A549 (cell line): ENCODE measurements at regions not wholly inside any gene's neighbourhood (a gene's known extent, or its start where the extent isn't known, plus 50 kb on each side); places are given as distances from the start of the nearest gene placed in this dataset.

Experiments
- ATAC-seq, 2 experiments: fragments of 200-7000 bp in 1 of 2; fragments of >200 bp in 1 of 2; cut with Nextera tagmentation in 1 of 2; cut with Tn5 transposase in 1 of 2; 3 replicates each; pipeline versions ENCODE4 v1.8.0 to v1.9.1; 2018 to 2020; ENCODE audit warnings: mild to moderate bottlenecking in 1 of 2, moderate library complexity in 1 of 2
- CTCF ChIA-PET: fragments of 300-600 bp; sonication (Branson Sonifier 250); formaldehyde crosslinking; extraction: SDS; loops from one replicate; lab custom pipeline; 2021; ENCODE audit warnings: antibody characterized with exemption, inconsistent platforms; lab: Yijun Ruan, JAX
- POLR2A ChIA-PET: fragments of 350-600 bp; formaldehyde crosslinking; extraction: SDS; loops from one replicate; lab custom pipeline; 2021; ENCODE audit warnings: antibody characterized with exemption, inconsistent platforms; lab: Yijun Ruan, JAX
- DNase-seq, 2 experiments: peaks; one replicate each; pipeline versions ENCODE4 v3.0.0 to v3.0.0-alpha.2; 2011 to 2016; ENCODE audit warnings: low read depth in 1 of 2, low spot score in 1 of 2
- FAIRE-seq: peaks from 2 replicates; lab custom pipeline; 2011; peaks lifted over from hg19 to GRCh38; lab: Jason Lieb, UNC
- H3K27ac ChIP-seq, 2 experiments: fragments of >200 bp; sonication (Bioruptor Twin); formaldehyde crosslinking; 3 replicates each; pipeline ENCODE4 v1.5.1; 2016 to 2017
- H3K4me1 ChIP-seq: fragments of >200 bp; sonication (Bioruptor Twin); formaldehyde crosslinking; 3 replicates; pipeline ENCODE4 v1.6.1; 2016
- H3K4me2 ChIP-seq: fragments of >200 bp; sonication (Bioruptor Twin); formaldehyde crosslinking; 3 replicates; pipeline ENCODE4 v1.6.1; 2016
- H3K4me3 ChIP-seq: fragments of >200 bp; sonication (Bioruptor Twin); formaldehyde crosslinking; 3 replicates; pipeline ENCODE4 v1.5.1; 2016
- H3K9me3 ChIP-seq: fragments of >200 bp; sonication (Bioruptor Twin); formaldehyde crosslinking; 3 replicates; pipeline ENCODE4 v1.6.1; 2016
- BHLHE40 ChIP-seq: IDR thresholded peaks from 2 replicates; pipeline ENCODE4 v1.6.1; 2012; ENCODE audit warnings: low read depth, low read length, inconsistent platforms
- CBX2 ChIP-seq: fragments of 200-600 bp; sonication (generic); IDR thresholded peaks from 2 replicates; pipeline ENCODE4 v1.6.1; 2016; ENCODE audit warnings: low read depth, mild to moderate bottlenecking, borderline replicate concordance
- CBX8 ChIP-seq: fragments of 200-600 bp; sonication (generic); IDR thresholded peaks from 2 replicates; pipeline ENCODE4 v1.6.1; 2016
- CHD2 ChIP-seq: fragments of 150-350 bp; IDR thresholded peaks from 2 replicates; pipeline ENCODE4 v1.6.1; 2014; ENCODE audit warnings: low read length; ENCODE audit not compliant: partially characterized antibody
- EHF ChIP-seq: fragments of 250-450 bp; sonication (Bioruptor Pico); IDR thresholded peaks from 2 replicates; pipeline ENCODE4 v1.5.0; 2020; ENCODE audit warnings: mild to moderate bottlenecking
- FOSL2 ChIP-seq, 2 experiments: fragments of 450-650 bp in 1 of 2; fragments of >200 bp in 1 of 2; sonication (Bioruptor Twin) in 1 of 2; formaldehyde crosslinking; IDR thresholded peaks; 2 replicates each; pipeline versions ENCODE4 v1.5.0 to v1.6.1; 2016 to 2020; ENCODE audit warnings: mild to moderate bottlenecking in 1 of 2, moderate library complexity in 1 of 2
- FOXS1 ChIP-seq: fragments of 250-450 bp; sonication (Bioruptor Pico); IDR thresholded peaks from 2 replicates; pipeline ENCODE4 v1.5.0; 2020; ENCODE audit warnings: mild to moderate bottlenecking, moderate library complexity
- HOXB13 ChIP-seq: fragments of 250-450 bp; sonication (Bioruptor Pico); IDR thresholded peaks from 2 replicates; pipeline ENCODE4 v1.5.0; 2020; ENCODE audit warnings: low read depth, mild to moderate bottlenecking, moderate library complexity
- HOXB5 ChIP-seq: fragments of 250-450 bp; sonication (Bioruptor Pico); IDR thresholded peaks from 2 replicates; pipeline ENCODE4 v1.5.0; 2020; ENCODE audit warnings: mild to moderate bottlenecking, moderate library complexity
- JUN ChIP-seq, 2 experiments: fragments of >200 bp; sonication (Bioruptor Twin); formaldehyde crosslinking; IDR thresholded peaks; 2 replicates in 1 of 2; 3 replicates in 1 of 2; pipeline ENCODE4 v1.6.1; 2016 to 2017
- MAFK ChIP-seq: fragments of 450-650 bp; IDR thresholded peaks from 2 replicates; pipeline ENCODE4 v1.6.1; 2014; ENCODE audit not compliant: partially characterized antibody
- MYC ChIP-seq: IDR thresholded peaks from 2 replicates; pipeline ENCODE4 v1.6.1; 2012; ENCODE audit warnings: mild to moderate bottlenecking, inconsistent platforms, low read length, improper control_type of control experiment, borderline replicate concordance
- NFE2L2 ChIP-seq: fragments of 150-350 bp; conservative IDR thresholded peaks from 2 replicates; pipeline ENCODE4 v1.6.1; 2014; ENCODE audit warnings: low read length
- NPAS2 ChIP-seq: fragments of 250-450 bp; sonication (Bioruptor Pico); IDR thresholded peaks from 2 replicates; pipeline ENCODE4 v1.8.0; 2022; ENCODE audit warnings: mild to moderate bottlenecking, moderate library complexity, borderline replicate concordance
- NR3C1 ChIP-seq: fragments of >200 bp; sonication (Bioruptor Twin); formaldehyde crosslinking; IDR thresholded peaks from 3 replicates; pipeline ENCODE4 v1.6.1; 2017
- PHF8 ChIP-seq: fragments of 200-600 bp; sonication (generic); IDR thresholded peaks from 2 replicates; pipeline ENCODE4 v1.6.1; 2016; ENCODE audit warnings: low read depth, mild to moderate bottlenecking, antibody characterized with exemption, moderate library complexity, borderline replicate concordance
- ZNF302 ChIP-seq: fragments of 250-450 bp; sonication (Bioruptor Pico); IDR thresholded peaks from 2 replicates; pipeline ENCODE4 v1.9.0; 2021; ENCODE audit warnings: inconsistent platforms, mild to moderate bottlenecking, moderate library complexity
- WGBS: methylation state at CpG from one replicate; pipeline ENCODE4 v1.1.6; 2017; ENCODE audit errors: missing lambda C conversion rate; 5-methylcytosine and 5-hydroxymethylcytosine counted together
- TF ChIP-seq, protein P1 (sequence below): fragments of 200-600 bp; sonication (generic); IDR thresholded peaks from 2 replicates; pipeline ENCODE4 v1.6.1; 2016; ENCODE audit warnings: antibody characterized with exemption, mild to moderate bottlenecking, moderate library complexity
- TF ChIP-seq, protein P2 (sequence below): fragments of 250-450 bp; sonication (Bioruptor Pico); IDR thresholded peaks from 2 replicates; pipeline ENCODE4 v1.5.0; 2021; ENCODE audit warnings: mild to moderate bottlenecking, moderate library complexity, borderline replicate concordance
- TF ChIP-seq, protein P3 (sequence below): fragments of 250-450 bp; sonication (Bioruptor Pico); IDR thresholded peaks from 2 replicates; pipeline ENCODE4 v1.5.0; 2020; ENCODE audit warnings: low read depth, mild to moderate bottlenecking, moderate library complexity
- TF ChIP-seq, protein P4 (sequence below): IDR thresholded peaks from 2 replicates; pipeline ENCODE4 v1.6.1; 2012
- TF ChIP-seq, protein P5 (sequence below): fragments of 450-650 bp; IDR thresholded peaks from 2 replicates; pipeline ENCODE4 v1.6.1; 2014; ENCODE audit warnings: antibody characterized with exemption
- TF ChIP-seq, protein P6 (sequence below): fragments of >200 bp; sonication (Bioruptor Twin); formaldehyde crosslinking; IDR thresholded peaks from 3 replicates; pipeline ENCODE4 v1.6.1; 2016

DNA sequence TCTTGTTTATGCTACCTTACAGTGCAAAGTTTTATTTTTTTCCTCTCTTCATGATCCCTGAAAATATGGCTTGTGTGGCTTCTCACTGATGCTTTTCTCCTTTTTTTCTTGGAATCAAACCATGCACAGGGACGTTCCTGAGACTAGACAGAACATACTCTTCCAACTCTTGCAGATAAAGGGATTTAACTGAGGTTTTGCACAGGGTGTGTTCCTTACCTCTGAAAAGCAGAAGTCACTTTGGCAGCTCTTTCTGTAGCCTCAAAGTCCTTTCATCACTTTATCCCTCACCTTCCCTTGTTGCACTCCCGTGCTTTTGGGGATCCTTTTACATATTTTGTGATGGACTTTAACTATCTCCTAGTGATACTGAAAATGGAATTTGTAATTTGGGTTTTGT is 300.1 kb downstream of the SPRY1 start:
- TF ChIP-seq MYC = no peak
- TF ChIP-seq, all 56 proteins: peak for 0
- no peak for ATAC-seq
- no peak for DNase-seq
- ChIA-PET CTCF (no interaction called here), POLR2A (no interaction called here)
- WGBS = 3% methylated on average over 2 of the region's 2 CpGs
- no peak overlapping the region for H3K4me3 ChIP-seq
- H3K4me1 ChIP-seq = no peaks in the 10 kb centered on the region
- H3K4me2 ChIP-seq = no peak overlapping the region
- H3K27ac ChIP-seq = no peak overlapping the region
- no peak for FAIRE-seq
- H3K9me3 ChIP-seq = no peaks in the 10 kb centered on the region

DNA sequence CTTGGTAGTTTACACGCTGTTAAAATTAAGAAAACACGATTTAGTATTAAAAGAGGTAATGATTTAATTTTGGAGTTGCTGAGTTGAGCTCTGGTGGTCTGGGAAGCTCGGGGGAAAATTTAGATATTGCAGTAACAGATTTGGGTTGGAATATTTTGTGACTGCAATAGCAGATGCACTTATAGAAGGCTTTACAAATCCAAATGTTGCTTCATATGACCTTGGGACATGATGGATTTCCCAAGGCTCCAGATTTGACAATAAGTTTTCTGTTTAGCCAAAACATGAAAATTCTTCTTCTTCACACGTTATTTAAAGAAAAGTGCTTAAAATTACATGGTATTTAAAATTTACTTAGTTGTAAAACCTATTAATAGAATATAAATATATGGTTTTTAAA is 302.0 kb downstream of the SPRY1 start:
- POLR2A ChIA-PET = no interaction called here
- Histone ChIP-seq H3K4me2 (no peak overlapping the region), H3K4me1 (no peaks in the 10 kb centered on the region), H3K9me3 (no peaks in the 10 kb centered on the region), H3K4me3 (no peak overlapping the region), H3K27ac (no peak overlapping the region)
- DNase-seq (no peak), FAIRE-seq (no peak), ATAC-seq (no peak)
- TF ChIP-seq FOXS1 (CRISPR knock-in tag) (no peak), CHD2 (no peak), JUN (IDR thresholded peaks at IDR 0.05) (no peak), BHLHE40 (no peak), HOXB5 (no peak), CBX8 (no peak), NR3C1 (no peak)
- TF ChIP-seq, protein P1, sequence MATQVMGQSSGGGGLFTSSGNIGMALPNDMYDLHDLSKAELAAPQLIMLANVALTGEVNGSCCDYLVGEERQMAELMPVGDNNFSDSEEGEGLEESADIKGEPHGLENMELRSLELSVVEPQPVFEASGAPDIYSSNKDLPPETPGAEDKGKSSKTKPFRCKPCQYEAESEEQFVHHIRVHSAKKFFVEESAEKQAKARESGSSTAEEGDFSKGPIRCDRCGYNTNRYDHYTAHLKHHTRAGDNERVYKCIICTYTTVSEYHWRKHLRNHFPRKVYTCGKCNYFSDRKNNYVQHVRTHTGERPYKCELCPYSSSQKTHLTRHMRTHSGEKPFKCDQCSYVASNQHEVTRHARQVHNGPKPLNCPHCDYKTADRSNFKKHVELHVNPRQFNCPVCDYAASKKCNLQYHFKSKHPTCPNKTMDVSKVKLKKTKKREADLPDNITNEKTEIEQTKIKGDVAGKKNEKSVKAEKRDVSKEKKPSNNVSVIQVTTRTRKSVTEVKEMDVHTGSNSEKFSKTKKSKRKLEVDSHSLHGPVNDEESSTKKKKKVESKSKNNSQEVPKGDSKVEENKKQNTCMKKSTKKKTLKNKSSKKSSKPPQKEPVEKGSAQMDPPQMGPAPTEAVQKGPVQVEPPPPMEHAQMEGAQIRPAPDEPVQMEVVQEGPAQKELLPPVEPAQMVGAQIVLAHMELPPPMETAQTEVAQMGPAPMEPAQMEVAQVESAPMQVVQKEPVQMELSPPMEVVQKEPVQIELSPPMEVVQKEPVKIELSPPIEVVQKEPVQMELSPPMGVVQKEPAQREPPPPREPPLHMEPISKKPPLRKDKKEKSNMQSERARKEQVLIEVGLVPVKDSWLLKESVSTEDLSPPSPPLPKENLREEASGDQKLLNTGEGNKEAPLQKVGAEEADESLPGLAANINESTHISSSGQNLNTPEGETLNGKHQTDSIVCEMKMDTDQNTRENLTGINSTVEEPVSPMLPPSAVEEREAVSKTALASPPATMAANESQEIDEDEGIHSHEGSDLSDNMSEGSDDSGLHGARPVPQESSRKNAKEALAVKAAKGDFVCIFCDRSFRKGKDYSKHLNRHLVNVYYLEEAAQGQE = no peak
- TF ChIP-seq, protein P2, sequence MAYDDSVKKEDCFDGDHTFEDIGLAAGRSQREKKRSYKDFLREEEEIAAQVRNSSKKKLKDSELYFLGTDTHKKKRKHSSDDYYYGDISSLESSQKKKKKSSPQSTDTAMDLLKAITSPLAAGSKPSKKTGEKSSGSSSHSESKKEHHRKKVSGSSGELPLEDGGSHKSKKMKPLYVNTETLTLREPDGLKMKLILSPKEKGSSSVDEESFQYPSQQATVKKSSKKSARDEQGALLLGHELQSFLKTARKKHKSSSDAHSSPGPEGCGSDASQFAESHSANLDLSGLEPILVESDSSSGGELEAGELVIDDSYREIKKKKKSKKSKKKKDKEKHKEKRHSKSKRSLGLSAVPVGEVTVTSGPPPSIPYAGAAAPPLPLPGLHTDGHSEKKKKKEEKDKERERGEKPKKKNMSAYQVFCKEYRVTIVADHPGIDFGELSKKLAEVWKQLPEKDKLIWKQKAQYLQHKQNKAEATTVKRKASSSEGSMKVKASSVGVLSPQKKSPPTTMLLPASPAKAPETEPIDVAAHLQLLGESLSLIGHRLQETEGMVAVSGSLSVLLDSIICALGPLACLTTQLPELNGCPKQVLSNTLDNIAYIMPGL (CRISPR knock-in tag) = no peak
- WGBS = 55% methylated on average over 4 of the region's 4 CpGs
- CTCF ChIA-PET = no interaction called here

DNA sequence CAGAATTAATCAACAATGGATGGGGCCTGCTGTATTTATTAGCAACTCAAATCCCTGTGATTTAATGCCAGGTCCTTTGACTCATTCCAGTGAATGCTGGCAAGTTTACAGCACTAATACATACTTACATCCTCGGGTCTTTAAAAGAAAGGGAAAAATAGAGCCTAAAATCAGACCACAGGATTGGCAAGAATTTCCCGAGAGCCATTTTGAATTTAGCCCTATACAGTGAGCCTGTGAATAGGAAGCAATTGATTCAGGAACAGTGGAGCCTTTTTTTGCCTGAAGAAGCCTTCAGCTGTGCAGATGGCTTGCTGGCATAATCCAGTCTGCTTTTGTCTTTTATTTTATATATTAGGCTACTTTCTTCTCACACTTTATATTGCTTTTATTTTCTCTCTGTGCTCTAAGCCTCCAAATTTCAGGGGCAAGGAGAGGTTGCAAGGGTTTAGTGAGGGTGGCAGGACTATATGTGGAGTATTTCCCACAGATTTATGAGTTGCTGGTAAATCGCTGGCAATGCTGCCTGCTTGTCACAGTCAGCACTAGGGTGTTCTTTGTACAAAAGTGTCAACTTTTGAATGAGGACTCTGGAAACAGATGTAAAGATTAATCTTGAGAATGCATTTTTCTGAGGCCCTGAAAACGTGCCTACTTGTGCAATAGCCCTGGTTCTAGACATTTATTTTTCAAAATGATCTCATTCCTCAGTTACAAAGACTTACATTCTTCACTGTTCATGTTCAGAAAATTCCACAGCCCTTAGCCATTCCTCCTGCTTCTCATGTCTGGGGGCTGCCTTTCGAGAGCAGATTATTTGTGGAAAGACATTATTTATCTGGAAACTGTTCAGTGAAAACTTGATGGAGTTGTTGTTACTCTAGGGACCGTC is 303.5 kb downstream of the SPRY1 start:
- H3K4me3 ChIP-seq = no peak overlapping the region
- H3K27ac ChIP-seq = no peak overlapping the region
- FAIRE-seq (no peak), DNase-seq (no peak), ATAC-seq (no peak)
- 43% methylated on average over 6 of the region's 6 CpGs for WGBS
- H3K4me1 ChIP-seq = no peaks in the 10 kb centered on the region
- ChIA-PET CTCF (no interaction called here), POLR2A (no interaction called here)
- H3K4me2 ChIP-seq = no peak overlapping the region
- H3K9me3 ChIP-seq = no peaks in the 10 kb centered on the region
- TF ChIP-seq HOXB13 (CRISPR knock-in tag) = no peak
- no peak for TF ChIP-seq MAFK
- no peak for TF ChIP-seq NPAS2 (CRISPR knock-in tag)
- no peak for TF ChIP-seq CBX2
- TF ChIP-seq ZNF302 (CRISPR knock-in tag) = no peak
- TF ChIP-seq, protein P3, sequence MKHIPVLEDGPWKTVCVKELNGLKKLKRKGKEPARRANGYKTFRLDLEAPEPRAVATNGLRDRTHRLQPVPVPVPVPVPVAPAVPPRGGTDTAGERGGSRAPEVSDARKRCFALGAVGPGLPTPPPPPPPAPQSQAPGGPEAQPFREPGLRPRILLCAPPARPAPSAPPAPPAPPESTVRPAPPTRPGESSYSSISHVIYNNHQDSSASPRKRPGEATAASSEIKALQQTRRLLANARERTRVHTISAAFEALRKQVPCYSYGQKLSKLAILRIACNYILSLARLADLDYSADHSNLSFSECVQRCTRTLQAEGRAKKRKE (CRISPR knock-in tag) = no peak
- TF ChIP-seq EHF = no peak
- TF ChIP-seq, protein P4, sequence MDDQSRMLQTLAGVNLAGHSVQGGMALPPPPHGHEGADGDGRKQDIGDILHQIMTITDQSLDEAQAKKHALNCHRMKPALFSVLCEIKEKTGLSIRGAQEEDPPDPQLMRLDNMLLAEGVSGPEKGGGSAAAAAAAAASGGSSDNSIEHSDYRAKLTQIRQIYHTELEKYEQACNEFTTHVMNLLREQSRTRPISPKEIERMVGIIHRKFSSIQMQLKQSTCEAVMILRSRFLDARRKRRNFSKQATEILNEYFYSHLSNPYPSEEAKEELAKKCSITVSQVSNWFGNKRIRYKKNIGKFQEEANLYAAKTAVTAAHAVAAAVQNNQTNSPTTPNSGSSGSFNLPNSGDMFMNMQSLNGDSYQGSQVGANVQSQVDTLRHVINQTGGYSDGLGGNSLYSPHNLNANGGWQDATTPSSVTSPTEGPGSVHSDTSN = no peak
- TF ChIP-seq, protein P5, sequence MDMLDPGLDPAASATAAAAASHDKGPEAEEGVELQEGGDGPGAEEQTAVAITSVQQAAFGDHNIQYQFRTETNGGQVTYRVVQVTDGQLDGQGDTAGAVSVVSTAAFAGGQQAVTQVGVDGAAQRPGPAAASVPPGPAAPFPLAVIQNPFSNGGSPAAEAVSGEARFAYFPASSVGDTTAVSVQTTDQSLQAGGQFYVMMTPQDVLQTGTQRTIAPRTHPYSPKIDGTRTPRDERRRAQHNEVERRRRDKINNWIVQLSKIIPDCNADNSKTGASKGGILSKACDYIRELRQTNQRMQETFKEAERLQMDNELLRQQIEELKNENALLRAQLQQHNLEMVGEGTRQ = no peak
- TF ChIP-seq JUN (IDR thresholded peaks at IDR 0.05) = no peak
- no peak for TF ChIP-seq HOXB5
- no peak for TF ChIP-seq FOSL2 (IDR thresholded peaks at IDR 0.05)
- no peak for TF ChIP-seq FOSL2 (CRISPR knock-in tag; IDR thresholded peaks at IDR 0.05)
- no peak for TF ChIP-seq PHF8
- no peak for TF ChIP-seq NFE2L2
- TF ChIP-seq, protein P6, sequence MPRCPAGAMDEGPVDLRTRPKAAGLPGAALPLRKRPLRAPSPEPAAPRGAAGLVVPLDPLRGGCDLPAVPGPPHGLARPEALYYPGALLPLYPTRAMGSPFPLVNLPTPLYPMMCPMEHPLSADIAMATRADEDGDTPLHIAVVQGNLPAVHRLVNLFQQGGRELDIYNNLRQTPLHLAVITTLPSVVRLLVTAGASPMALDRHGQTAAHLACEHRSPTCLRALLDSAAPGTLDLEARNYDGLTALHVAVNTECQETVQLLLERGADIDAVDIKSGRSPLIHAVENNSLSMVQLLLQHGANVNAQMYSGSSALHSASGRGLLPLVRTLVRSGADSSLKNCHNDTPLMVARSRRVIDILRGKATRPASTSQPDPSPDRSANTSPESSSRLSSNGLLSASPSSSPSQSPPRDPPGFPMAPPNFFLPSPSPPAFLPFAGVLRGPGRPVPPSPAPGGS = no peak
- TF ChIP-seq, all 56 proteins: peak for 0
